H1 (cell line): ENCODE measurements at regions not wholly inside any gene's neighbourhood (a gene's known extent, or its start where the extent isn't known, plus 50 kb on each side); places are given as distances from the start of the nearest gene placed in this dataset.

ENCODE experiments used
- ASH2L ChIP-seq: fragments of 200-600, 300-600 bp; sonication (generic); IDR thresholded peaks from one replicate; pipeline ENCODE4 v1.7.1; 2017; ENCODE audit warnings: low read length
- BCL11A ChIP-seq, 2 experiments: IDR thresholded peaks; one replicate each; pipeline ENCODE4 v1.6.1; 2011; ENCODE audit warnings: low read depth in 2 of 2, low read length in 2 of 2, mild to moderate bottlenecking in 2 of 2
- CHD7 ChIP-seq: fragments of 300-600 bp; sonication (generic); IDR thresholded peaks from 2 replicates; pipeline ENCODE4 v1.7.1; 2012; ENCODE audit warnings: low read length, moderate library complexity, mild to moderate bottlenecking, inconsistent platforms; ENCODE audit not compliant: insufficient replicate concordance
- CREB1 ChIP-seq: IDR thresholded peaks from 2 replicates; pipeline ENCODE4 v1.6.1; 2012; ENCODE audit warnings: inconsistent platforms
- EGR1 ChIP-seq: IDR thresholded peaks from 2 replicates; pipeline ENCODE4 v1.6.1; 2011; ENCODE audit warnings: low read depth, low read length, borderline replicate concordance
- KDM4A ChIP-seq: IDR thresholded peaks from one replicate; pipeline ENCODE4 v1.7.1; 2012; ENCODE audit warnings: low read depth, mild to moderate bottlenecking, moderate library complexity, low read length, inconsistent platforms; ENCODE audit not compliant: severe bottlenecking
- PHF8 ChIP-seq: fragments of 200-600 bp; sonication (generic); conservative IDR thresholded peaks from 2 replicates; pipeline ENCODE4 v1.7.1; 2012; ENCODE audit warnings: low read depth, mild to moderate bottlenecking, inconsistent platforms, low read length, moderate library complexity
- RXRA ChIP-seq: IDR thresholded peaks from 2 replicates; pipeline ENCODE4 v1.6.1; 2011; ENCODE audit warnings: low read depth, mild to moderate bottlenecking, low read length, moderate library complexity; ENCODE audit not compliant: insufficient read depth
- SIRT6 ChIP-seq: IDR thresholded peaks from one replicate; pipeline ENCODE4 v1.7.1; 2012; ENCODE audit warnings: low read length, inconsistent platforms
- SIX5 ChIP-seq: IDR thresholded peaks from 2 replicates; pipeline ENCODE4 v1.6.1; 2011; ENCODE audit warnings: mild to moderate bottlenecking, low read depth, low read length
- SUZ12 ChIP-seq: fragments of 200-600 bp; sonication (generic); IDR thresholded peaks from 2 replicates; pipeline ENCODE4 v1.6.1; 2012; ENCODE audit warnings: mild to moderate bottlenecking, inconsistent platforms, low read length, moderate library complexity, mixed read lengths
- TBP ChIP-seq: IDR thresholded peaks from 2 replicates; pipeline ENCODE4 v1.6.1; 2011; ENCODE audit warnings: low read depth, low read length, improper control_type of control experiment
- TCF12 ChIP-seq: IDR thresholded peaks from 2 replicates; pipeline ENCODE4 v1.6.1; 2011; ENCODE audit warnings: low read depth, mild to moderate bottlenecking, low read length

GRCh38 chr1:83527987-83528386 is 470.9 kb downstream of the TTLL7 start (continued):
- no peak for TF ChIP-seq CHD7
- TF ChIP-seq BCL11A (IDR thresholded peaks at IDR 0.05; ENCODE audit: low read depth in 2 of 2, low read length in 2 of 2) = no peak
- TF ChIP-seq SUZ12 = no peak
- TF ChIP-seq SIRT6 = no peak
- no peak for TF ChIP-seq RXRA
- TF ChIP-seq TBP = no peak
- no peak for TF ChIP-seq PHF8
- TF ChIP-seq CREB1 = no peak
- no peak for TF ChIP-seq SIX5
- no peak for TF ChIP-seq ASH2L
- TF ChIP-seq KDM4A = no peak
- TF ChIP-seq EGR1 = no peak
- TF ChIP-seq TCF12 = no peak
